ENCODE measurements at regions not wholly inside any gene's neighbourhood (a gene's known extent, or its start where the extent isn't known, plus 50 kb on each side); places are given as distances from the start of the nearest gene placed in this dataset.

- peaks cover 6% of the 10 kb centered on the region for H3K36me3 Mint-ChIP-seq
- H3K27ac Mint-ChIP-seq = peak overlapping the region; percentile 9
- H3K4me3 Mint-ChIP-seq = peak overlapping the region; percentile 29
Measured at GRCh38 chr12:24582954-24583601, 365.8 kb downstream of the BCAT1 start.

GRCh38 chr12:24574538-24574937 is 374.4 kb downstream of the BCAT1 start:
- peaks cover 5% of the 10 kb centered on the region for H3K36me3 Mint-ChIP-seq
- no peak overlapping the region for H3K27ac Mint-ChIP-seq
- peaks cover 5% of the 10 kb centered on the region for H3K9me3 Mint-ChIP-seq
- ATAC-seq = no peak
- no peak overlapping the region for H3K4me3 Mint-ChIP-seq
- H3K4me1 Mint-ChIP-seq = no peaks in the 10 kb centered on the region
- peaks cover 10% of the 10 kb centered on the region for H3K27me3 Mint-ChIP-seq

More at GRCh38 chr12:24582954-24583601, 365.8 kb downstream of the BCAT1 start:
- H3K27me3 Mint-ChIP-seq = no peaks in the 10 kb centered on the region
- peaks cover 19% of the 10 kb centered on the region for H3K4me1 Mint-ChIP-seq
- no peak for ATAC-seq
- H3K9me3 Mint-ChIP-seq = peaks cover 11% of the 10 kb centered on the region

DNA sequence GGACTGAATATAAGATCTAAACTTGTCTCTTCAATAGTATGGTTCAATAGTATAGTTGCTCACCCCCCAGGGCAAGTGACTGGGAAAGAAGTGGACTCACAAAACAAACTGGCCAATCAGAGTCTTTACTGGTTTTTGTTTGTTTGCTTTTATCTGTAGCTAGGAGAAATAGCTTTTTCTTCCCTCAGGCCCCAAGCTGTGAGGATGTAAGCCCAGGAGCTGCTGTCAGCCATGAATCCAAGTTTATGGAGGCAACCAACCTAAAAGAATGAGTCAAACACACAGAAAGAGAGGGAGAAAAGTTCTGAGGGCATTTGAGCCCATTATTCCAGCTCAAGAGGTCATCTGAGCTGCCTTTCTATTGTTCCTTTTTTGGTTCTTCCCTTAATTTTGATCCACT is 375.3 kb downstream of the BCAT1 start:
- H3K4me3 Mint-ChIP-seq = no peak overlapping the region
- no peak for ATAC-seq
- no peaks in the 10 kb centered on the region for H3K9me3 Mint-ChIP-seq
- H3K4me1 Mint-ChIP-seq = no peaks in the 10 kb centered on the region
- peaks cover 10% of the 10 kb centered on the region for H3K27me3 Mint-ChIP-seq
- H3K27ac Mint-ChIP-seq = no peak overlapping the region
- no peaks in the 10 kb centered on the region for H3K36me3 Mint-ChIP-seq

DNA sequence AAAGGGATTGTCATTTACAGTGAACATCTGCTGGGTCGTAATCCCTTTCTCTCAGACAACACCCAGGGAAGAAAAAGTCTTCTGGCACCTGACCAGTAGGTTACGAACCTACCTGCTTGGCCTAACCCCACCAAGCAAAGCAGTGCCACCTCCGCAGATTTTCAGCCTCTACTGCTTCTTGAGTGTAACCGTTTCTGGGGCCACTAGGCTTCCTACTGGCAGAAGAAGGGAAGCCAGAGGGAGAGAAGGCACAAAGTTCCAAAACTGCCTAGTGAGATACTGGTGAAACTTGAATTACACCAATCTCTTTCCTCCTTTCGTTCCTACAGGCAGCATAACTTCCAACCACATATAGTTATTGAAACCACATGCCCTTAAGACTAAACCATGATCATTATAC is 383.6 kb downstream of the BCAT1 start:
- peaks cover 50% of the 10 kb centered on the region for H3K27me3 Mint-ChIP-seq
- H3K36me3 Mint-ChIP-seq = no peaks in the 10 kb centered on the region
- no peaks in the 10 kb centered on the region for H3K9me3 Mint-ChIP-seq
- H3K27ac Mint-ChIP-seq = no peak overlapping the region
- peaks cover 30% of the 10 kb centered on the region for H3K4me1 Mint-ChIP-seq
- H3K4me3 Mint-ChIP-seq = no peak overlapping the region
- no peak for ATAC-seq

DNA sequence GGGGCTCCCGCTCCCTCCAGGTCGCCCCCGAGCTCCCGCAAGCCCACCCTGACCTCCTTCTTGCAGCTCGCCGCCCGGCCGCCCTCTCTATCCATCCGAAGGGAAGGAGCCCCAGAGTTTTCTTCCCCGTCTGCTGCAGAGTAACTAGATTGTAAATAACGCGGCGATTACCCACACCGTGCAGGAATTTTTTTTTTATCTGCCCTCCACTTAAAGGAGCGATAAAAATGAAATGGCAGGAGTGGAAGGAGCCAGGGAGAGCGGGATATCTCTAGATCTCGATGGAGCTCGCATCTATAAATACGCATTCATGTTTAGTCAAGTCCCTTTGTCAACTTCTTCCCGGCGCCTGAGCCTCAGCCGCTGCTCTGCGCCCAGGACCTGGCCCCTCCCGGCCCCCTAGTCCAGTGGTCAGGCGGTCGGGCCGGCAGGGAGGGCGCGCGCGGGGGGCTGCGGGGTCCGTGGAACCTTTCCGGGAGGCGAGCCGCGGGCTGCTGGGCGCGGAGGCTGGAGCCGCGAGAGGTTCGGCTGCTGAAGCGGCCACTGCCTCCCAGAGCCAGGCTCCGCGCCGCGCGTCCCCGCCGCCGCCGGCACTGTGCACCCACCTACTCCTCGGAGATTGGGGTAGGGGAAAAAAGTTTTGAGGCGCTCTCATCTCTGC is 386.0 kb downstream of the BCAT1 start:
- ATAC-seq = peak; percentile 53
- H3K9me3 Mint-ChIP-seq = no peaks in the 10 kb centered on the region
- peaks cover 30% of the 10 kb centered on the region for H3K4me1 Mint-ChIP-seq
- H3K4me3 Mint-ChIP-seq = peak overlapping the region; percentile 92
- H3K36me3 Mint-ChIP-seq = no peaks in the 10 kb centered on the region
- H3K27me3 Mint-ChIP-seq = peaks cover 69% of the 10 kb centered on the region
- peak overlapping the region; percentile 62 for H3K27ac Mint-ChIP-seq

DNA sequence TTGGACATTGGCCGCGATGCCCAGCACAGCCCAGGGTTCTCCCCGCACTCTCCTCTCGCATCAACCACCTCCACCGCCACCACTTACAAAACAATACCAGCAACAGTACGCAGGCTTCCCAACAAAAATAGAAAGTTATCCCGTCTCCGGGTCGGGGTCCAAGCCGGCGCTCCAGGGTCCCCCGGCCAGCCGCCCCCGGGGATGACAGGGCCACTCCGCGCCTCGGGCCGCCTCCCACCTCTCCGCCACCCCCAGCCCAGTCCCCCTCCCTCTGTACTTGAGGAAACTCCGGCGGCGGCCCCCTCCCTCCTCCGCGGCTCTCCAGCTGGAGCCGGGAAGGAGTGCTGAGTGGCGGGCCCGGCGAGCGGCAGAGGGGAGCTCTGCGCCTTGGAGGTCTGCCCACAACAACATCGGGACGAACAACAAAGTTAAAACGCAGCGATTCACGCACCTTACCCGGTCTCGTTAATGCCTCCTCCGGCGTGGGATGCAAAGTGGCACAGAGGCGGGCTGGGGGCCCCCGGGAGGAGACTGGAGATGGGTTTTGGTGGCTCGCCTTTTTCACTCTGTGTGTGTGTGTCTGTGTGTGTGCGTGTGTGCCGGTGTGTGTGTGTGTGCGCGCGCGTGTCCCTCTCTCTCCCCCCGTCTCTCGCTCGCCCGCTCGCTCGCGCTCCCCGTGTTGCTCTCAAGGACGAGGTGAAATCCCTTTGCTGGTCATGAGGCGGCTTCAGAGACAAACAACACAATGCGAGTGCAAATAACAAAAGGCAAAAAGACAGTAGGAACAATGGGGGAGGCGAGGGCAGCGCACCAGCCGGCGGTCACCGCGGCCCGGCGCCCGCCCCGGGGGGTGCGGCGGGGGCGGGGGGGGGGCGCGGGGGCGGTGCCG is 386.8 kb downstream of the BCAT1 start:
- ATAC-seq = peak; percentile 52
- Mint-ChIP-seq H3K27me3 (peaks cover 70% of the 10 kb centered on the region), H3K4me3 (peak overlapping the region; percentile 92), H3K27ac (peak overlapping the region; percentile 62), H3K36me3 (no peaks in the 10 kb centered on the region), H3K4me1 (peaks cover 30% of the 10 kb centered on the region), H3K9me3 (no peaks in the 10 kb centered on the region)

DNA sequence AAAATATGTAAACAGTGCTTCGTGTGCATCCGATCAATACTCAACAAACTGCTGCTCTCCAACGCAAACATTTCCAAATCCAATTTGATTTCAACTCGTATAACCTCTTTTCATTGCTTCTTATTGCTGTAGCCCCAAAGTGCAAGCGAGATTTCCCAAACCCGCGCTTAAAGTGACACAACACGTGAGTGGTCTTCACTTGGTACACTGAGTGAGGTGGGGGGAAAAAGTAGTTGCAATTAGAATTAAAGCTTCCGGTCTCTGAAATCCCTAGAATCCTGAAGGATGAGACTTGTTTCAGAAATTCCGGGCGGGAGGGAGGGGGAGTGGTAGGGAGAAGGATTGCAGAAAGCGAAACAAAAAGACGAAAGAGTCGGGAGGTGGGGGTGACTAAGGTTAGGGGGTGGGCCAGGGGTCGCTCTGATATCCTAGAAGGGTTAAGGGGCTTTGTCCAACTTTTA is 387.5 kb downstream of the BCAT1 start:
- ATAC-seq = no peak
- Mint-ChIP-seq H3K36me3 (no peaks in the 10 kb centered on the region), H3K27ac (peak overlapping the region; percentile 62), H3K4me1 (peaks cover 30% of the 10 kb centered on the region), H3K9me3 (no peaks in the 10 kb centered on the region), H3K27me3 (peaks cover 70% of the 10 kb centered on the region), H3K4me3 (peak overlapping the region; percentile 92)

DNA sequence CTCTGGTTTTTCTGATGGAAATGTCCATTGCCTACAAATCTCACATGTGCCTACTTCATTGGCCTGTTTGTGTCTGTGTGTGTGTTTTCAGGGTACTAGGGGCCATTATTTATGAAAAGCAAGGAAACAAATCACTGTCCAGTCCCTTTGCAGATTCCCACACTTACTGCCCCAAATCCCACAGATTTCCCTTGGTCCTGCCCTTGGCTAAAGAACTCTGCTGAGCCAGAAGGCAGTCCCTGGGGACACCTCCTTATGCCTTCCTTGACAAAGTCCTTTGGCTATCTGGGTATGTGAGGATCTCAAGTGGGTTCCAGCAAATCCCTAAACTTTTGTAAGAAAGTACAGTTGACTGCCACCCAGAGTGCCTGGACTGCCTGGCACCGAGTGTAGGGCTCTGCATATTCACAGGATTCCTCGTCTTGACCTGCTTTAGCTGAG is 388.1 kb downstream of the BCAT1 start:
- Mint-ChIP-seq H3K4me1 (peaks cover 30% of the 10 kb centered on the region), H3K36me3 (no peaks in the 10 kb centered on the region), H3K4me3 (peak overlapping the region; percentile 92), H3K9me3 (no peaks in the 10 kb centered on the region), H3K27ac (peak overlapping the region; percentile 62), H3K27me3 (peaks cover 70% of the 10 kb centered on the region)
- no peak for ATAC-seq

DNA sequence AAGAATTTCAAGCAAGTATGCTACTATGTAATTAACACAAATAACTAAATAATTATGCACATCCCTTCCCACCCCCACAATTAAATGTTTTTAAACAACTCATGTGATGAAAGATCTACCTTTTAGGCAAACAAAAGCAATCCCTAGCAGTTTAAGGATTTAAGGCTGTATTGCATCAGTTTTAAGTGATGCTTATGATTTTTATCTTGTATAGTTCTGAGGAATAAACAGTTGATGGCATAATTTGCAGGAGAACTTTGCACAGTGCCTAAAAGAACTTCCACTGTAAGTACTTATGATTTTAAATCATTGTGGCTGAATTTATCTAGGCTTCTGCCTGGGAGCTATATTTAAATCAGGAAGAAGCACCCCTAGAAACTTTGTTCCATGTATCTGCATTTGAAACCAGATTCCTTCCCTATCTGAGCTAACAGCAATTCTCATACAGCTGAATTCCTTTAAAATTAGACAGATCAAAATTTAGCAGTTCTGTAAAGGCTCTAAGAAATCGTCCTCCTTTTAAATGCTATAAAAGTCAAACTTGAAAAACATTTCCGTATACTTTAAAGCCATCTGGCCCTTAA is 388.6 kb downstream of the BCAT1 start:
- H3K27me3 Mint-ChIP-seq = peaks cover 67% of the 10 kb centered on the region
- ATAC-seq = no peak
- H3K4me1 Mint-ChIP-seq = peaks cover 30% of the 10 kb centered on the region
- no peaks in the 10 kb centered on the region for H3K9me3 Mint-ChIP-seq
- H3K4me3 Mint-ChIP-seq = no peak overlapping the region
- no peak overlapping the region for H3K27ac Mint-ChIP-seq
- H3K36me3 Mint-ChIP-seq = no peaks in the 10 kb centered on the region

- no peak overlapping the region for H3K27ac Mint-ChIP-seq
- peaks cover 43% of the 10 kb centered on the region for H3K27me3 Mint-ChIP-seq
- H3K4me1 Mint-ChIP-seq = peaks cover 19% of the 10 kb centered on the region
- ATAC-seq = no peak
- H3K36me3 Mint-ChIP-seq = no peaks in the 10 kb centered on the region
- H3K9me3 Mint-ChIP-seq = peaks cover 4% of the 10 kb centered on the region
- no peak overlapping the region for H3K4me3 Mint-ChIP-seq
Measured at GRCh38 chr12:24557738-24558137, 391.2 kb downstream of the BCAT1 start.

- no peak for ATAC-seq
- no peak overlapping the region for H3K4me3 Mint-ChIP-seq
- H3K4me1 Mint-ChIP-seq = peaks cover 3% of the 10 kb centered on the region
- peaks cover 24% of the 10 kb centered on the region for H3K27me3 Mint-ChIP-seq
- H3K36me3 Mint-ChIP-seq = no peaks in the 10 kb centered on the region
- no peak overlapping the region for H3K27ac Mint-ChIP-seq
- H3K9me3 Mint-ChIP-seq = peaks cover 4% of the 10 kb centered on the region
Measured at GRCh38 chr12:24555730-24556129, 393.2 kb downstream of the BCAT1 start.

DNA sequence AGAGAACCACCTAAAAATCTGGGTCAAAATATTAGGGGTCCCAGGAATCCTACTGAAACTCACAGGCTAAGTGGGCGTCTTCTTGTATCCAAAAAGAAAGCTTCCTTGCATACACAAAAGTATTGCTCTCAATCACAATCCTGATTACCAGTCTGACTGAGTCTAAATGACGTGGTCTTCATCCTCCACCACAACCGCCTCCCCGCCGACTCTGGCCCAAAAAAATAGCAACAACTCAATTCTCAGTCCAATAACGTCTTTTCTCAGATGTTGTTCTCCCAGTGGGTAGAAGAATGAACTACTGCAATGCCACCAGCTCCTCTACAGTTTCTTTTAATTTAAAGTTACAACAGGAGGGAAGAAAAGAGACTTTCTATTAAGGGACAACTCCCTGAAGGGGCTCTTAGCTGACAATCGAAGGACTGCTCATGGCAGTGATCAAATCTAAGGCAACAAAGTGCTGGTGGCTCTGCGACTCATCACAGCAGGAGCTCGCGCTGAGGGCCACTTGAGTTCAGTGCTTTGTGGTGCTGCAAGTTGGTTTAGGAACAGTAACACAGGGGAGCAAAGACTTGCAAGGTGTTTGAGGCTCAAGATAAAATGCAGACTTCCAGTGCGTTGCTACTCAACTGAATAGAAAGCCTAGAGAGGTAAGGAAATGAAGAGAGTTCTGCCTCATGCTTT is 394.1 kb downstream of the BCAT1 start:
- no peaks in the 10 kb centered on the region for H3K36me3 Mint-ChIP-seq
- H3K9me3 Mint-ChIP-seq = peaks cover 4% of the 10 kb centered on the region
- H3K4me3 Mint-ChIP-seq = no peak overlapping the region
- H3K27me3 Mint-ChIP-seq = peaks cover 15% of the 10 kb centered on the region
- no peak for ATAC-seq
- no peak overlapping the region for H3K27ac Mint-ChIP-seq
- no peaks in the 10 kb centered on the region for H3K4me1 Mint-ChIP-seq

- no peak overlapping the region for H3K27ac Mint-ChIP-seq
- no peaks in the 10 kb centered on the region for H3K36me3 Mint-ChIP-seq
- H3K27me3 Mint-ChIP-seq = peaks cover 4% of the 10 kb centered on the region
- no peak overlapping the region for H3K4me3 Mint-ChIP-seq
- H3K4me1 Mint-ChIP-seq = no peaks in the 10 kb centered on the region
- peak; percentile 59 for ATAC-seq
- peaks cover 4% of the 10 kb centered on the region for H3K9me3 Mint-ChIP-seq
Measured at GRCh38 chr12:24553259-24553658, 395.6 kb downstream of the BCAT1 start.

- Mint-ChIP-seq H3K27me3 (no peaks in the 10 kb centered on the region), H3K4me3 (no peak overlapping the region), H3K4me1 (no peaks in the 10 kb centered on the region), H3K27ac (no peak overlapping the region), H3K36me3 (no peaks in the 10 kb centered on the region), H3K9me3 (peaks cover 4% of the 10 kb centered on the region)
- no peak for ATAC-seq
Measured at GRCh38 chr12:24551163-24551786, 397.6 kb downstream of the BCAT1 start.

Measured in stimulated activated memory B cell treated with anti-CD40 and anti-IgM and Interleukin-4, amounts not matched to agents 10 μg/mL and 1 μg/mL and 100 μg/mL, for 72 hours (primary cell).